Tibial nerve (tissue), 4 donors: ENCODE measurements at regions not wholly inside any gene's neighbourhood (a gene's known extent, or its start where the extent isn't known, plus 50 kb on each side); places are given as distances from the start of the nearest gene placed in this dataset.
"Not testable (repeated sequence)": the region's sequence is repeated elsewhere in the genome, so short reads cannot be mapped to it uniquely, and the experiment has no call there.

Source experiments
- DNase-seq, 2 donors: peaks; one replicate each; pipeline ENCODE4 v3.0.0-alpha.2; 2019; ENCODE audit warnings: low spot score in 2 of 2
- H3K27ac ChIP-seq, 4 donors: fragments of 200-600 bp; sonication (generic) in 3 of 4; one replicate each; pipeline ENCODE4 v1.5.1; 2017 to 2019; ENCODE audit warnings: mild to moderate bottlenecking in 1 of 4
- H3K27me3 ChIP-seq, 2 donors: fragments of 200-600 bp; sonication (generic) in 1 of 2; one replicate each; pipeline versions ENCODE4 v1.5.1 to v1.6.0; 2017 to 2019
- H3K36me3 ChIP-seq, 3 donors: fragments of 200-600 bp; sonication (generic); one replicate each; pipeline ENCODE4 v1.5.1; 2018 to 2019
- H3K4me1 ChIP-seq, 4 donors: fragments of 200-600 bp; sonication (generic) in 3 of 4; one replicate each; pipeline ENCODE4 v1.5.1; 2017 to 2019
- H3K4me3 ChIP-seq, 4 donors: fragments of 200-600 bp; sonication (generic) in 3 of 4; one replicate each; pipeline ENCODE4 v1.5.1; 2017 to 2019; ENCODE audit warnings: mild to moderate bottlenecking in 1 of 4, moderate library complexity in 1 of 4
- H3K9me3 ChIP-seq, 4 donors: fragments of 200-600 bp; sonication (generic) in 3 of 4; one replicate each; pipeline ENCODE4 v1.5.1; 2017 to 2019
- EP300 ChIP-seq, 2 donors: sonication (generic); formaldehyde crosslinking; IDR thresholded peaks; one replicate each; pipeline ENCODE4 v1.6.1; 2017; ENCODE audit warnings: antibody characterized with exemption in 2 of 2, mild to moderate bottlenecking in 1 of 2
- POLR2A ChIP-seq, 2 donors: fragments of 450-650 bp; IDR thresholded peaks; one replicate each; pipeline ENCODE4 v1.6.1; 2017; ENCODE audit warnings: antibody characterized with exemption in 2 of 2, mild to moderate bottlenecking in 2 of 2, moderate library complexity in 2 of 2
- WGBS, 2 donors: methylation state at CpG; one replicate each; pipeline ENCODE4 v1.1.5; 2018; 5-methylcytosine and 5-hydroxymethylcytosine counted together
- TF ChIP-seq, protein P1 (sequence below), 5 experiments: fragments of 200-600 bp in 3 of 5; fragments of 450-650 bp in 2 of 5; sonication (generic) in 3 of 5; IDR thresholded peaks; one replicate each; pipeline ENCODE4 v1.5.1; 2016 to 2019; ENCODE audit warnings: antibody characterized with exemption in 5 of 5, mild to moderate bottlenecking in 3 of 5, moderate library complexity in 2 of 5

DNA sequence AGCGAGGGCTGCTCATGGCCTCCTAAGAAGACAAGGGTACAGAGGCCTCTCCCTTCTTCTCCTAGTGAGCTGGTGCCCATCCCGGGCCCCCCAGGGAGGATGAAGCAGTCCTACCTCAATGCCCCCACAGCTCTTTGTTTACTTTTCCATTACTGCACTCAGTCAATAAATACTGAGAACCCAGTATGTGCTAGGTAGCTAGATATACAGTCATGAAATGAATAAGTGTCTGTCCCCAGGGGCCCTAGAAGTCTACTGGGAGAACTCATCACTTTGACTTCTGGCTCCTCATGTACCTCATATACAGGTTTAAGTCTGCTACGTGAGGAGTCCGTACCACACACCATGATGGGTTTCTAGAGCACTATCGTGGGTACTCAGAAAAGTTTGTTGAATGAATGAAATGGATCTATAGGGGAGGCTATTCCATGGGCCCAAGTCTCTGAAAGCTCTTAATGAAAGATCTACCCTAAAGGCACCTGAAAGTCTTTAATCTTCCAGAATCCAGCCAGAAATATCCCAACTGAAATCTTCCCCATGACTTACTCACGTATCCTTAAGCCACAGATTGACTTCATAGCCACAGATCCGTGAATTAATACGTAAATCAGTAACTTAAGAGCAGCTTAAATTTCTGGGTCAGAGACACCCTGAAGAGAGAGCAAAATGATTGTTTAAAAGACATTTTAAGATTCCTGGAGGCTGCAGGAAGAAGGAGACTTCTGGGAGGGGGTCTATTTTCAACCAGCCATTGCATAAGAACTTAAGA lies 51.6 kb upstream of the POMP start:
- 91 to 93% methylated on average over 8 of the region's 8 CpGs for WGBS, 2 donors
- H3K4me1 ChIP-seq = no peaks in the 10 kb centered on the region
- H3K4me3 ChIP-seq = no peak overlapping the region
- H3K9me3 ChIP-seq = no peaks in the 10 kb centered on the region
- H3K27me3 ChIP-seq = no peaks in the 10 kb centered on the region
- no peaks in the 10 kb centered on the region for H3K36me3 ChIP-seq
- no peak for TF ChIP-seq EP300 (IDR thresholded peaks at IDR 0.05)
- TF ChIP-seq POLR2A (IDR thresholded peaks at IDR 0.05) = no peak
- TF ChIP-seq, protein P1, sequence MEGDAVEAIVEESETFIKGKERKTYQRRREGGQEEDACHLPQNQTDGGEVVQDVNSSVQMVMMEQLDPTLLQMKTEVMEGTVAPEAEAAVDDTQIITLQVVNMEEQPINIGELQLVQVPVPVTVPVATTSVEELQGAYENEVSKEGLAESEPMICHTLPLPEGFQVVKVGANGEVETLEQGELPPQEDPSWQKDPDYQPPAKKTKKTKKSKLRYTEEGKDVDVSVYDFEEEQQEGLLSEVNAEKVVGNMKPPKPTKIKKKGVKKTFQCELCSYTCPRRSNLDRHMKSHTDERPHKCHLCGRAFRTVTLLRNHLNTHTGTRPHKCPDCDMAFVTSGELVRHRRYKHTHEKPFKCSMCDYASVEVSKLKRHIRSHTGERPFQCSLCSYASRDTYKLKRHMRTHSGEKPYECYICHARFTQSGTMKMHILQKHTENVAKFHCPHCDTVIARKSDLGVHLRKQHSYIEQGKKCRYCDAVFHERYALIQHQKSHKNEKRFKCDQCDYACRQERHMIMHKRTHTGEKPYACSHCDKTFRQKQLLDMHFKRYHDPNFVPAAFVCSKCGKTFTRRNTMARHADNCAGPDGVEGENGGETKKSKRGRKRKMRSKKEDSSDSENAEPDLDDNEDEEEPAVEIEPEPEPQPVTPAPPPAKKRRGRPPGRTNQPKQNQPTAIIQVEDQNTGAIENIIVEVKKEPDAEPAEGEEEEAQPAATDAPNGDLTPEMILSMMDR (IDR thresholded peaks at IDR 0.05) = no peak
- H3K27ac ChIP-seq = no peak overlapping the region
- no peak for DNase-seq

DNA sequence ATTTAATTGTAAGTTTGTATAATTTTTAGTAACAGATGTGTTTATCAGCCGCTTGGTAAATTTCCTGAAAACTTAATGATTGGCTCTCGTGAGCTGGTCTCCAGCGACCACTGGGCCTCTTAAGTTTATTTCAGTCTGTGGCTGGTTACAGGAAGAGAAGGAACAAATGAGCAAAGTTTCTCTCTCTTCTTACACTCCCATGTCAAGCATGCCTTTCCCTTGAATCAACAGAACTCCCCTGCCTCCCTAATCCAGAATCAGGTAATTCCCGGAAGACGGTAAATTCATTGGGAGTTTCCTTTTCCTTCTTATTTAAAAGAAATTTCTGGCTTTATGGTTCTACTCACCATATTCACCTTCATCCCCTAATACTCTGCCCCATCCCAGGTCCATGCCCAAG lies 52.5 kb upstream of the POMP start:
- no peaks in the 10 kb centered on the region for H3K4me1 ChIP-seq
- TF ChIP-seq EP300 (IDR thresholded peaks at IDR 0.05) (no peak), POLR2A (IDR thresholded peaks at IDR 0.05) (no peak)
- TF ChIP-seq, protein P1 (IDR thresholded peaks at IDR 0.05) = no peak
- 85 to 87% methylated on average over 5 of the region's 5 CpGs for WGBS, 2 donors

DNA sequence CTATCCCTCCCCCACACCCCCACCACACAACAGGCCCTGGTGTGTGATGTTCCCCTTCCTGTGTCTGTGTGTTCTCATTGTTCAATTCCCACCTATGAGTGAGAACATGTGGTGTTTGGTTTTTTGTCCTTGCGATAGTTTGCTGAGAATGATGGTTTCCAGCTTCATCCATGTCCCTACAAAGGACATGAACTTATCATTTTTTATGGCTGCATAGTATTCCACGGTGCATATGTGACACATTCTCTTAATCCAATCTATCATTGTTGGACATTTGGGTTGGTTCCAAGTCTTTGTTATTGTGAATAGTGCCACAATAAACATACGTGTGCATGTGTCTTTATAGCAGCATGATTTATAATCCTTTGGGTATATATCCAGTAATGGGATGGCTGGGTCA lies 53.8 kb upstream of the POMP start:
- not testable (repeated sequence) for H3K27ac ChIP-seq, H3K27me3 ChIP-seq, H3K9me3 ChIP-seq, DNase-seq, H3K36me3 ChIP-seq, H3K4me1 ChIP-seq, H3K4me3 ChIP-seq
- 85 to 91% methylated on average over 3 of the region's 3 CpGs for WGBS, 2 donors

More for the DNA sequence above, 52.5 kb upstream of the POMP start:
- H3K27ac ChIP-seq = no peak overlapping the region
- DNase-seq = no peak
- no peaks in the 10 kb centered on the region for H3K27me3 ChIP-seq
- no peaks in the 10 kb centered on the region for H3K9me3 ChIP-seq
- H3K36me3 ChIP-seq = no peaks in the 10 kb centered on the region
- H3K4me3 ChIP-seq = no peak overlapping the region

DNA sequence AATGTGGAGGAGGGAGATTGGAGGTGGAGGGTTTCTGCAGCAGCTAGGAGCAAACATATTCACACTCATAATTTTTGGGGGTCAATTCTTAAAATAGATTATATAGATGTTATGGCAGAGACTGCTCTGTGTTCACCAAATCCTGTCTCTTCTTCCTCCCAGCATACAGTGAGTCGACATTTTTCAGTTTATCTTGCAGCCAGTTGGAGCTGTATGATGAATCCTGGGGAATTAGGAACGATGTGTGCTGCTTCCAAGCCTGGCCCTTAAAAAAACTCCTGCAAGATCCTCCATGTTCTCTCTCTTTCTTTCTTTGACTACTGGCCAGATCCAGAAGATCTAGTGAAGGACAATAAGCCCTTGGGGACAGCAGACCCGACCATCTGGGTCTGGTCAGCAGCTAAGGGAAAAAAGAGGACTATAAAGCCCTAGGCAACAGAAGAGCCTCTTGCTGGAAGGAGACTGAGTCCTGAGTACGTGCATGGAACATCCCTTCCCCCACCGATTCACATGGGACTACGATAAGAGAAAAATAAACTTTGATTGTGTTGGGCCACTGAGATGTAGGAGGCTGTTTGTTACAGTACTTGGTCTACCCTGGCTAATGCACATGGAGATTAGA lies 55.8 kb upstream of the POMP start:
- 49 to 68% methylated on average over 6 of the region's 6 CpGs for WGBS, 2 donors
- no peak for DNase-seq
- Histone ChIP-seq H3K4me1 (no peaks in the 10 kb centered on the region), H3K4me3 (no peak overlapping the region), H3K27me3 (no peaks in the 10 kb centered on the region), H3K9me3 (peaks cover 0 to 4% (median 0%) of the 10 kb centered on the region in 4 donors), H3K36me3 (no peaks in the 10 kb centered on the region), H3K27ac (no peak overlapping the region)
- TF ChIP-seq EP300 (IDR thresholded peaks at IDR 0.05) (no peak), POLR2A (IDR thresholded peaks at IDR 0.05) (no peak)
- TF ChIP-seq, protein P1 (IDR thresholded peaks at IDR 0.05) = no peak

DNA sequence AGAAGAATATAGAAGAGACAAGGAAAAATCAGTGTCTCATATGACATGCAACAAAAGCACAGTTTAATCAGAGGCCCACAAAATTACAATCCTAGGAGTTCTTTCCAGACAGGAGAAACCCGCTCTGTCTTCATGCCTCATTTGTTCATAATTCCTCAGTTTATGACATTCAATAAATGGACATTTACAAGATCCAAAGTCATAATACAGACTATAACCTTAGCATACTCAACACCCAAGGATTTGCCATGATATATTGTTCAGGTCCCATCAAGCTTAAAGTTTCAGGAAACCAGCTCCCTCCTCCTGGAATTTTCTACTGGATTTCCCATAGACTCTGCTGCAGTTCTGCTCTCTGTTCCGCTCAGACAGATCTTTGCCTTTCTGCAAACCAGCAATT lies 56.4 kb upstream of the POMP start:
- 83 to 91% methylated on average over 2 of the region's 2 CpGs for WGBS, 2 donors
- H3K36me3 ChIP-seq = no peaks in the 10 kb centered on the region
- peaks cover 0 to 4% (median 0%) of the 10 kb centered on the region in 4 donors for H3K9me3 ChIP-seq
- H3K27ac ChIP-seq = no peak overlapping the region
- no peaks in the 10 kb centered on the region for H3K27me3 ChIP-seq
- DNase-seq = no peak
- no peak overlapping the region for H3K4me3 ChIP-seq
- TF ChIP-seq, protein P1 (IDR thresholded peaks at IDR 0.05) = no peak
- TF ChIP-seq POLR2A (IDR thresholded peaks at IDR 0.05) = no peak
- TF ChIP-seq EP300 (IDR thresholded peaks at IDR 0.05) = no peak
- H3K4me1 ChIP-seq = no peaks in the 10 kb centered on the region
